Stimulated activated naive CD8-positive, alpha-beta T cell treated with anti-CD3 and anti-CD28 coated beads, Interleukin-15, Interleukin-2, amounts not matched to agents 100 ng/mL and 50 ng/mL, for 24 hours (primary cell): ENCODE measurements at regions not wholly inside any gene's neighbourhood (a gene's known extent, or its start where the extent isn't known, plus 50 kb on each side); places are given as distances from the start of the nearest gene placed in this dataset.
"Not testable (repeated sequence)": the region's sequence is repeated elsewhere in the genome, so short reads cannot be mapped to it uniquely, and the experiment has no call there.

Experiments
- H3K27ac Mint-ChIP-seq: one replicate; pipeline ENCODE4 v1.8.0; 2021; ENCODE audit warnings: mild to moderate bottlenecking, mixed read lengths
- H3K27me3 Mint-ChIP-seq: one replicate; pipeline ENCODE4 v1.8.0; 2021; ENCODE audit warnings: mixed read lengths
- H3K36me3 Mint-ChIP-seq: one replicate; pipeline ENCODE4 v1.8.0; 2021; ENCODE audit warnings: low read depth, mixed read lengths
- H3K4me1 Mint-ChIP-seq: one replicate; pipeline ENCODE4 v1.8.0; 2021; ENCODE audit warnings: low read depth, mixed read lengths
- H3K4me3 Mint-ChIP-seq: one replicate; pipeline ENCODE4 v1.8.0; 2021; ENCODE audit warnings: mild to moderate bottlenecking, mixed read lengths
- H3K9me3 Mint-ChIP-seq: one replicate; pipeline ENCODE4 v1.8.0; 2021; ENCODE audit warnings: mixed read lengths

DNA sequence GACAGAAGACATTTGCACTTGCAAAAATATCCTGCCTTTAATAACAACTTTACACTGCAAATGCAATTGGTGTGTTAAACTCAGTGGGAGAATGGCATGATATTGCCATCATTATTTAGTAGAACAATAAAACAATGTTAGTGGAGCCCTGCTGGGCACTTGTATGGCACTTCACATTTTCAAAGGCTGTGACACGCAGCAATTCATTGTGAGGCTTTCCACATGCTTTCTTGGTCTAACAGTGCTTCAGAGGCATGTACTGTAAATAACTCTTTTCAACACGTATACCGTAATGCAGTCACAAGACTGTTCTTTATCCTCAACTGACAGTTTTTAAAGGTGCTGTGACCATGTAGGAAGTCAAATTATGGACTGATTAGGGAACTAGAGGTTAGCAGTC is 155.5 kb upstream of the EPB41L4A start:
- H3K4me3 Mint-ChIP-seq = no peak overlapping the region
- no peaks in the 10 kb centered on the region for H3K4me1 Mint-ChIP-seq
- H3K9me3 Mint-ChIP-seq = no peaks in the 10 kb centered on the region
- peaks cover 6% of the 10 kb centered on the region for H3K27me3 Mint-ChIP-seq
- no peak overlapping the region for H3K27ac Mint-ChIP-seq
- no peaks in the 10 kb centered on the region for H3K36me3 Mint-ChIP-seq

- Mint-ChIP-seq H3K27me3 (peaks cover 4% of the 10 kb centered on the region), H3K27ac (no peak overlapping the region)
These were observed 157.3 kb upstream of the EPB41L4A start for GRCh38 chr5:112576298-112576925.

GRCh38 chr5:112579599-112580170 is 158.0 kb upstream of the APC start:
- Mint-ChIP-seq H3K27ac (no peak overlapping the region), H3K9me3 (no peaks in the 10 kb centered on the region), H3K36me3 (no peaks in the 10 kb centered on the region), H3K27me3 (peaks cover 7% of the 10 kb centered on the region), H3K4me3 (no peak overlapping the region), H3K4me1 (no peaks in the 10 kb centered on the region)

More at GRCh38 chr5:112576298-112576925, 157.3 kb upstream of the EPB41L4A start:
- Mint-ChIP-seq H3K36me3 (no peaks in the 10 kb centered on the region), H3K9me3 (no peaks in the 10 kb centered on the region), H3K4me3 (no peak overlapping the region), H3K4me1 (no peaks in the 10 kb centered on the region)

- H3K4me1 Mint-ChIP-seq = no peaks in the 10 kb centered on the region
These were observed 155.8 kb upstream of the APC start for GRCh38 chr5:112581811-112582320.

GRCh38 chr5:112583166-112583565 is 154.5 kb upstream of the APC start:
- Mint-ChIP-seq H3K27ac (no peak overlapping the region), H3K27me3 (peaks cover 7% of the 10 kb centered on the region), H3K4me3 (no peak overlapping the region), H3K9me3 (no peaks in the 10 kb centered on the region), H3K36me3 (no peaks in the 10 kb centered on the region), H3K4me1 (no peaks in the 10 kb centered on the region)

More at GRCh38 chr5:112581811-112582320, 155.8 kb upstream of the APC start:
- Mint-ChIP-seq H3K27ac (no peak overlapping the region), H3K9me3 (no peaks in the 10 kb centered on the region), H3K36me3 (no peaks in the 10 kb centered on the region), H3K4me3 (no peak overlapping the region), H3K27me3 (peaks cover 7% of the 10 kb centered on the region)

DNA sequence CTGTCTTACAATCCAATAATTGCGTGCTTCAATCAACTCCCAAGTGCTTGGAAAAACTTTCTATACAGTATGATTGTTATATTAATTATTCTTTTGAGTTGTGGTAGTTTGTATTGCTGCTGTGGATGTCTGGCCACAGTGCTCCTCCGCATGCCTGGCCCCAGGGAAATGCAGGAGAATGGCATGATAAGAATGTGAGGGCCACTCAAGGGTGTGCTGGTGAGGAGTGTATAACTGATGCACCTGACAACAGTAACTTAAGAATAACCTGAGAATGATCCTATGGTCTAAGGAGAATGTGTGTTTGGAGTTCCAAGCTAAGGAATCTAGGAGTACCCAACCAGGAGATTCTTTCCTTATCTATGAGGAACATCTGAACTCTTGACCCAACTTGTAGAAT is 152.9 kb upstream of the APC start:
- Mint-ChIP-seq H3K4me3 (no peak overlapping the region), H3K27ac (no peak overlapping the region), H3K9me3 (no peaks in the 10 kb centered on the region), H3K36me3 (no peaks in the 10 kb centered on the region), H3K4me1 (no peaks in the 10 kb centered on the region), H3K27me3 (peaks cover 3% of the 10 kb centered on the region)

DNA sequence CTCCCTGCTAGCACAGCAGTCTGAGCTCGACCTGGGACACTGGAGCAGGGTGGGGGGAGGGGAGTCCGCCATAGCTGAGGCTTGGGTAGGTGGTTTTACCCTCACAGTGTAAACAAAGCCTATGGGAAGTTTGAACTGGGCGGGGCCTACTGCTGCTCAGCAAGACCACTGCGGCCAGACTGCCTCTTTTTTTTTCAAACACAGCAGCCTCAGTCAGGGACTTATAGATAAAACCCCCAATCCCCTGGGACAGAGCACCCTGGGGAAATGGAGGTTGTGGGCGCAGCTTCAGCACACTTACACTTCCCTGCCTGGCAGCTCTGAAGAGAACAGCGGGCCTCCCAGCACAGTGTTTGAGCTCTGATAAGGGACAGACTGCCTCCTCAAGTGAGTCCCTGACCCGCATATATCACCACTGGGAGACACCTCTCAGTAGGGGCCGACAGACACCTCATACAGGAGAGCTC is 151.1 kb upstream of the APC start:
- peaks cover 3% of the 10 kb centered on the region for H3K27me3 Mint-ChIP-seq
- H3K4me1 Mint-ChIP-seq = no peaks in the 10 kb centered on the region
- H3K27ac Mint-ChIP-seq = no peak overlapping the region
- H3K9me3 Mint-ChIP-seq = no peaks in the 10 kb centered on the region
- no peaks in the 10 kb centered on the region for H3K36me3 Mint-ChIP-seq
- H3K4me3 Mint-ChIP-seq = no peak overlapping the region

GRCh38 chr5:112590858-112591257 is 146.8 kb upstream of the APC start:
- H3K27me3 Mint-ChIP-seq, H3K4me1 Mint-ChIP-seq, H3K4me3 Mint-ChIP-seq, H3K9me3 Mint-ChIP-seq, H3K27ac Mint-ChIP-seq, H3K36me3 Mint-ChIP-seq: not testable (repeated sequence)

DNA sequence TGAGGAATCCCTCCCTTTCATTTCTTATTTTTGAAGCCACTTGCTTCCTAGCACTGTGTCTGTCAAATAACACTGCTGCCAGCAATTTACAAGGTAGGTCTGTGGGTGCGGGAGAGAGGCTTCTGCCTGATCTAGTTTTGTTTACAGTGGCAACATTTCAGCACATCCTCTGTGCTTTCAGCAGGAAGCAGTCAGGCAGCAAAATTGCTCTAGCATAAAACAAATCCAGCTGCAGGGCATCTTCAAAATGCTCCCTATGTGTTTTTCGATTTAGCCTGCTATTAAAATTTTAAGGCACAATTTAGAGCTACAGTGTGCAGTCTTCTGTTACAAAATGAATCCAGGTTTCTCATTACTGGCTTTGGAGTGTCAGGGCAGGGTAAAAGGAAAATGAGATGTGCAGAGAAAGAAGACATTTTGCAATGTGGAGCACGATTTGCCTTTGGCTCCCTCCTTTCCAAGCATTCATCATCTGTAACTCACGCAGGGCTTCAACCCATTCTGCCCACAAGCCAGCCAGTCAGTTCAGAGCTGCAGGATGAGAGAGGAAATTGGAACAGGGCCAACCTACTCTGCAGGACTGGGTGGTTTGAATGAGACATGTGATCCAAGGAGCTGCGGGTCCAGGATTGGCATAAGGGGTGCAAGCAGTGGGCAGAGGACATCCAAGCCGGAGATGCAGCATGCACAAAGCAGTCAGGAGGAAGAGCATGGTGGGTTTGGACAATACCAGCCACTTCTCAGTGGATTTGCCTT is 143.4 kb upstream of the APC start:
- H3K27me3 Mint-ChIP-seq = no peaks in the 10 kb centered on the region
- H3K27ac Mint-ChIP-seq = no peak overlapping the region
- H3K36me3 Mint-ChIP-seq = no peaks in the 10 kb centered on the region
- H3K9me3 Mint-ChIP-seq = no peaks in the 10 kb centered on the region
- no peaks in the 10 kb centered on the region for H3K4me1 Mint-ChIP-seq
- no peak overlapping the region for H3K4me3 Mint-ChIP-seq

DNA sequence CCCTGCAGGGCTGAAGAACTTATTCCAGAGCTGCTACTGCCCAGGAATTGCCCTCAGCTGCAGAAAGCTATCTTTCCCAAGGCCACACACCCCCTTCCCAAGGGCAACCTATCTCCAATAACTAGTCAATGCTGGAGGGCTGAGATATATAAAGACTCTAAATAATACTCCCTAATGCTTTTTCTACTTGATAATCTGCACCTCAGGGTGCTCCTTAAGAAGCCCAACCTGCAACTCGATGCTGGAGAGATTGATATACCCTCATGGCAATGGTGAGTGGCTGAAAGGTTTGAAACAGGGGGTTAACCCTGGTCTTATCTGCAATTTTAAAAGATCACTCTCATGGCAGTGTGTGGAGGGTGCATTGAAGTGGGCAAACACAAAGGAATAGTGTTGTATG is 142.7 kb upstream of the APC start:
- no peaks in the 10 kb centered on the region for H3K27me3 Mint-ChIP-seq
- H3K9me3 Mint-ChIP-seq = no peaks in the 10 kb centered on the region
- H3K4me3 Mint-ChIP-seq = no peak overlapping the region
- no peaks in the 10 kb centered on the region for H3K36me3 Mint-ChIP-seq
- no peak overlapping the region for H3K27ac Mint-ChIP-seq
- no peaks in the 10 kb centered on the region for H3K4me1 Mint-ChIP-seq

DNA sequence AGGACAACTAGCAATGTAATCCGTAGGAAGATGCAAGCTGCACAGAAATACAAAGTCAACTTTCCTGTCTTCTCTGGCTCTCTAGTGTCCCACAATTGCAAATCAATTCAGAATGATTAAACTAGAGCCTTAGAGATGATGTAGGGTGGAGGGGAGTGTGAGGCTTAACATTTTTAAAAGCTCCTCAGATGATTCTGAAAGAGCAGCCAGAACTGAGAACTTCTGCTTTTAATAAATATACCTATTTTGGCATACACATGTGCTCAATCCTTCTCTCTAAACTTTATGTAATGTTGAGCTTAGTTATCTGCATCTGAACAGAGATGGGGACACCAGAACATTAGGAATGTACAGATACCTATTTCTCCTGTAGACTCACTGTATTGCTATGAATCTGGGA is 139.9 kb upstream of the APC start:
- Mint-ChIP-seq H3K27me3 (peaks cover 3% of the 10 kb centered on the region), H3K4me3 (no peak overlapping the region), H3K9me3 (no peaks in the 10 kb centered on the region), H3K4me1 (no peaks in the 10 kb centered on the region), H3K27ac (no peak overlapping the region), H3K36me3 (no peaks in the 10 kb centered on the region)

DNA sequence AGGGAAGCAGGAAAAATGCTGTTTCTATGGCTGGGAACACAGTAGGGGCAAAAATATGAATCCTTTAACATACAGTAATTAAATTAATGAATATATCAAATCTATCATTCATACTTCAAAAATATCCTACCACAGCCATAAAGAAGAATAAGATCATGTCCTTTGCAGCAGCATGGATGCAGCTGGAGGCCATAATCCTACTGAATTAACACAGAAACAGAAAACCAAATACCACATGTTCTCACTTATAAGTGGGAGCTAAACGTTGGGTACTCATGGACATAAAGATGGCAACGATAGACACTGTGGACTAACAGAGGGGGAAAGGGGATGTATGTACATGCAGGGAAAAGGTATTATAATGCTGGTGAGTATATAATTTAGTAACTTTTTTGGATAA is 137.2 kb upstream of the APC start:
- H3K9me3 Mint-ChIP-seq, H3K4me1 Mint-ChIP-seq, H3K36me3 Mint-ChIP-seq, H3K4me3 Mint-ChIP-seq, H3K27ac Mint-ChIP-seq: not testable (repeated sequence)
- peaks cover 17% of the 10 kb centered on the region for H3K27me3 Mint-ChIP-seq

GRCh38 chr5:112604732-112605630 is 132.7 kb upstream of the APC start:
- H3K9me3 Mint-ChIP-seq = no peaks in the 10 kb centered on the region
- no peak overlapping the region for H3K4me3 Mint-ChIP-seq
- H3K36me3 Mint-ChIP-seq = no peaks in the 10 kb centered on the region
- no peak overlapping the region for H3K27ac Mint-ChIP-seq
- H3K27me3 Mint-ChIP-seq = peaks cover 23% of the 10 kb centered on the region
- no peaks in the 10 kb centered on the region for H3K4me1 Mint-ChIP-seq

- H3K9me3 Mint-ChIP-seq = no peaks in the 10 kb centered on the region
- peaks cover 14% of the 10 kb centered on the region for H3K27me3 Mint-ChIP-seq
- H3K4me3 Mint-ChIP-seq = no peak overlapping the region
- no peaks in the 10 kb centered on the region for H3K36me3 Mint-ChIP-seq
- no peaks in the 10 kb centered on the region for H3K4me1 Mint-ChIP-seq
- H3K27ac Mint-ChIP-seq = no peak overlapping the region
These were observed 128.7 kb upstream of the APC start for GRCh38 chr5:112608975-112609374.
